GM21381 (cell line): ENCODE measurements at regions not wholly inside any gene's neighbourhood (a gene's known extent, or its start where the extent isn't known, plus 50 kb on each side); places are given as distances from the start of the nearest gene placed in this dataset.
"Not testable (repeated sequence)": the region's sequence is repeated elsewhere in the genome, so short reads cannot be mapped to it uniquely, and the experiment has no call there.

Source experiments
- ATAC-seq: cut with Tn5 transposase; IDR thresholded peaks from one replicate; pipeline ENCODE4 v1.9.1; 2021; ENCODE audit warnings: mild to moderate bottlenecking, moderate library complexity; ENCODE audit not compliant: unreplicated experiment

DNA sequence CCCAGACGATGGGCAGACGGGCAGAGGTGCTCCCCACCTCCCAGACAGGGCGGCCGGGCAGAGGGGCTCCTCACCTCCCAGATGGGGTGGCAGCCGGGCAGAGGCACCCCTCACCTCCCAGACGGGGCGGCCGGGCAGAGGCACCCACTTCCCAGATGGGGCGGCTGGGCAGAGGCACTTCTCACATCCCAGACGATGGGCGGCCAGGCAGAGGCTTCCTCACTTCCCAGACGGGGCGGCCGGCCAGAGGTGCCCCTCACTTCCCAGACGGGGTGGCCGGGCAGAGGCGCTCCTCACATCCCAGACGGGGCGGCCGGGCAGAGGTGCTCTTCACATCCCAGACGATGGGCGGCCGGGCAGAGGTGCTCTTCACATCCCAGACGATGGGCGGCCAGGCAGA lies 96.6 kb downstream of the ABCC12 start:
- not testable (repeated sequence) for ATAC-seq

DNA sequence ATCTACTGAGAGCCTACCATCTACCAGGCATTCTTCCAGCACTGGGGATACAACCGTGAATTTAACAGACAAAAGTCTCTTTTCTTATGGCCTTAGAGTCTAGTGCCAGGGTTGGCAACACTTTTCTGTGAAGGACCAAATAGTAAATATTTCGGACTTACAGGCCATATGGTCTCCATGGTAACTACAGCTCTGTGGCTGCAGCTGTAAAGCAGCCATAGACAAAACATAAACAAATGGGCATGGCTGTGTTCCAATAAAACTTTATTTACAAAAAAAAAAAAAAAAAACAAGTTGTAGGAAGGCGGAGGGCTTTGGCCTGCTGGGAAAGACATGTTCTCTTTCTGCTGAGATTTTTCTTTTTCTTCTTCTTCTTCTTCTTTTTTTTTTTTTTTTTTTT lies 98.7 kb downstream of the ABCC12 start:
- no peak for ATAC-seq

DNA sequence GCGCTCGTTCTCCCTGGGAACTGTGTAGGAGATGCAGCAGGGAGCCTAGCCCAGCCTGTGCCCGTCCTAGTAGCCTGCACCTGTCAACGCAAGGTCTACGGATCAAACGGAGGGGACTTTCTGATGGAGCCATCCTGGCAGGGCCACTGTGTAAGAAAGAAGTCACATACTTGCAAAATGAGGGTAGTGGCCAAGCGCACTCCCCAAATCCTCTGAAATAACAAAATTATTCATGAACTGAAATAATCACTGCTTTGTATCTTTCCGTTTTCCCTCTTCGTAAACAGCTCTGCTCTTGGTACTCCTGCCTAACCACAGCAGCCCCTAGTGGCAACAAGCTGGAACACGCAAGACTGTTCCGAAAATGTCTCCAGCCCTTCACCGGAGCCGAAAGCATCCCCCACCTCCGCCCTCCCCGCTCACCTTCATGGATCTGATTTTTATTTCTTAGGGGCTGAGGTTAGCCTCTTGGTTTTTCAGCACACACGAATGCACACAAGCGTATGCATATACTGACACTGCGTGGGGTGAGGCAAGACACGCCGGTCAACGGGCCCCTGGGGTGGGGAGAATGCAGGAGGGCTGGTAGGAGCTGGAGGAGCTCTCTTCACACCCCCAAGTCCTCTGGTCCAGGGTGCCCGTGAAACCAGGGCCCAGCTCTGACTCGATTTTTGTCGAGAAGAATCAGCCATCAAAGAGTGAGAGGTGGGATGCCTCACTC lies 100.8 kb downstream of the ABCC12 start:
- peak; percentile 60 for ATAC-seq

DNA sequence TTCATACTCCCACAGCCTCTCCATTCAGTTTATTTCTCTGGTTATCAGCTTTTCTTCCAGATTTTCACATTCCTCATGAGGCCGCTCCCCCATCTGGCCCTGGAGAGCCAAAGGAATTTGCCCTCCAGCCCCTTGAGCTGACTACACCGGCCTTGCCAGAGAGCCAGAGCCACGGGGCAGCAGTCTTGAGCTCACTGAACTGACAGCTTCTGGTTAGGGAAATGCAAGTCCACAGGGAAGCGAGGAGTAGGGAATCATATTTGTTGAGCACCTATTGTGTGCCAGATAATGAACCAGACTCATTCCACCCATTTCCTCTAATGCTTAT lies 102.4 kb downstream of the ABCC12 start:
- no peak for ATAC-seq

DNA sequence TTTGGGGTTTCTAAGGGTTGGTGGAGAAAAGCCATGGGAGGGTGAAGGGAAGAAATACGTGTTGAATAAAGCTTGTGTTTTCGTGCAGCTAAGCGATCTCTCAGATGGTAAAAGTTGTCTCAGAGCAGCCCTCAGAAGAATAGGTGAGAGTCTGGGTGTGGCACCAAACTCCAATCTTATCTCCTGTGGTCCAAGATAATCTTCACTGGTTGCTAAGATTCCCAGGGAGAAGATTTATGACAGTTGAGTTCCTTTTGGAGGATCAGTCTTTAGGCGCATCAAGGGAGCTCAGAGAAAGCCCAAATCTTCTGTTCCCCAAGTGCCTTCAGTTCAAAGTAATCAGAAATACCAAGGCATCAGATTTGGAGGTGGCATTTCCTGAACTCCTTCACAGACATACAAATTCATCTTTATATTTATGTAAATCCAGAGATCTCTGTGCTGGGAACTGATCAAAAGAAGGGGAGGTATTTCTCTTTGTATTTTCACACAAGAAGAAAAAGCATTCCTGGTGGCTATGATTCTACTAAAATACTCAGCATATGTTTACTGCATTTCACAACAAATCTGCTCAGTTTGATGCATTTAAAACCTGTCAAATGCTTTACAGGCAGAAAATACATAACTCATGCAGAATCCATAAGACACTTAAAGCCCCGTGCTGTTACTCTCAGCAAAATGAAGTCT lies 102.9 kb downstream of the ABCC12 start:
- no peak for ATAC-seq

DNA sequence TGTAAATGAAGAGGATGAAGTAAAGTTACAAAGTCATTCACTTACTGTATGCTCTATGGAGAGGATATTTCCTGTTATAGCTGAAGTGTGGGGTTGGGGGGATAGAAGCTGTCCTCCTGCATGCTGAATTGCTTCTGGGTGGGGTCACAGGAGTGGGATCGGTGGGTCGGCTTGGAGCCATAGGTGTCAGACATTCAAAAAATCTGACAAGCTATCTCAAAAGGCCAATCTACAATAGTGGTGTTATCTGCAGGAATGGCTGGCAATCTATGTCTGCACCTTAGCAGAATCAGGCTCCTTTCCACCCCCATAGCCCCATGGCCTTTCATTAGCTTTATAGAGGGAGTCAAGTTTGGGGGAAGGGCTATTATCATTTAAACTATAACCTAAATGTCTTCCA lies 104.9 kb downstream of the ABCC12 start:
- no peak for ATAC-seq

DNA sequence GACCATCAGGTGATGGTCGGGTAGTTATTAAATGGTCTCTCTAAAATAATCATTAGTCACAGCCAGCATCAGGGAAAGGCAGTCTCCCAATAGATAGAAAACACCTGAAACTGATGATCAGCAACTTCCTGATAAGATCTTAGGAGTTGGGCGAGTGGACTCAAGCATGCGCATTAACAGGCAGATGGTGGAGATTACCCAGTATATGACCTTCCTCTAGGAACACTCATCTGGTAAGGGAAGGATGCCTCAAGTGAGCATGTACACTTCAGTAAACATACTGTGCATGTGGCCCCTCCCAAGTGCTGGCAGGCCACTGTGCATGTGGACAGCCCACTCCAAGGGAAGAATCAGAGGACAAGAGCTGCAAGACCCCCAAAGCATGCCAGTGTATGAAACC lies 105.9 kb downstream of the ABCC12 start:
- ATAC-seq = no peak

DNA sequence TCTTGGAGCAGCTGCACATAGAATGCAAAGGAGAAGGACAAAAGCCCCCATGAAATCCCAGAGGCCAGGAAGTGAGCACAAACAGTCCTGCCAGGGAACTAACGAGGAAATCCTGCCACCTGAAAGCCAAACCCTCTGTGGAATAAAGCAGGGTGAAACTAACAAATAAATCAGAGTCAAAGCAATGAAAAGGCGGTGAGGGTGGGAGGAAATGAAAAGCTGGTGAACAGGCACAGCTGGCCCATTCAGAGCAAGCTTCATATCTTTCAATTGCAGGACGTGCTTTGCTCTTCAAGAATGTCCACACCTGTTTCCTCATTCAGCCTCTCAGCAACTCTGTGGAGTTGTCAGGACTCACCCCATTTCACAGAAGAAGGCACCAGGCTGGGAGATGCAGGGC lies 108.1 kb downstream of the ABCC12 start:
- no peak for ATAC-seq

DNA sequence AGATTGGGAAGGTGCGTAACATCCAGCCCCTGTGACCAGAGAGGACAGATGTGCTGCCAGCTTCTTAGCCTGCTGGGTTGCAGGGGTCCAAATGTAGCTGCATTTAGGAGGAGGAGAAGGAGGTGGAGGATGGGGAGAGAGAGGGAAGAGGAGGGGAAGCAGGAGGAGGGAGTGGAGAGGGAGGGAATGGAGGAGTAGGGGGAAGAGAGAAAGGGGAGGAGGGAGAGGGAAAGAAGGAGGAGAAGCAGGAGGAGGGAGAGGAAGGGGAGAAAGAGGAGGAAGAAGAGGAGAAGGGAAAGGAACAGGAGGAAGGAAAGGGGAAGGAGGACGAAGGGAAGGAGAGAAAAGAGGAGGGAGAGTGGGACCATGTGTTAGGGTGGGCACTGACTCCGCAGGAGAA lies 108.6 kb downstream of the ABCC12 start:
- no peak for ATAC-seq

DNA sequence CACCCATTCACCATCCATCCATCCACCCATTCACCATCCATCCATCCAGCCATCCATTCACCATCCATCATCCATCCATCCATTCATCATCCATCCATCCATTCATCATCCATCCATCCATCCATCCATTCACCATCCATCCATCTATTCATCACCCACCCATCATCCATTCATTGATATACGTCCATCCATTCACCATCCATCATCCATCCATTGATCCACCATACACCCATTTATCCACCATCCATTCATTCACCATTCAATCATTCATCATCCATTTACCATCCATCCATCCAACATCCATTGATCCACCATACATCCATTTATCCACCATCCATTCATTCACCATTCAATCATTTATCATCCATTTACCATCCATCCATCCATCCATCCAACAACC lies 111.7 kb downstream of the ABCC12 start:
- ATAC-seq = no peak

DNA sequence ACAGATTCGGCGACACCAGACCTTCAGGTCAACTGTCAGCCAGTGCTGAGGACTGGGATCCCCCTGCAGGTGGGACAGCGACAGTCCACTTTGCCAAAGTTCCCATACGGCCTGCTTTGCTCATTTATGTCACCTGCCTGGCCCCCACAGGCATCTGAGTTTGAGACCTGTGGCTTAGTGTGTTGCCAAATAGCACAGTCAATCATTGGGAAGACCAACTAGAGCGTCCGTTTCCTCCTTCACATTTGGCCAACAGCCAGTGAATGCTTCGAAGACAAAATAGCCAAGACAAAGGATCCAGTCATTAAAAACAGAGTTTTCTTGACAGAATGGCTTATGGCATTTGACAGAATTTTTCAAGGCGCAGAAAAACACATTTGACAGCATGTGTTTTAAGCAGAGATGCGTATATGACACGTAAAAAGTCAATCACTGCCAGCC lies 113.8 kb downstream of the ABCC12 start:
- no peak for ATAC-seq

DNA sequence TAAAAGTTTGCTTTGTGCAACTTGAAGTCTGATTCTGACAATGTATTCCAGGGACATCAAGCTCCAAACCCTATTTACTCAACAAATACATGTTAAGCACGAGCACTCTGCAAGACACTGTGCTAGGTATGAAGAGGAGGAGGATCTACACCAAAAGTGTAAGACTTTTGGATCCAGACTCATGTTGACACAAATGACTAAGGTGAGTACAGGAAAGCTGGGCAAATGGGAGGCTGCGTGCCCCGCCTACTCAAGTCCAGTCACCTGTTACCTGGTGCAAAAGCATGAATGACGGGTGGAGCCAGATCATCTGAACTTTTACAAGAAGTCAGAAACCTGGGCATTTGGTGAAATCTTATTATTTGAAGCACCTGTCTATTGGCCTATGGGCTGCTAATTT lies 120.7 kb downstream of the ABCC12 start:
- ATAC-seq = no peak

DNA sequence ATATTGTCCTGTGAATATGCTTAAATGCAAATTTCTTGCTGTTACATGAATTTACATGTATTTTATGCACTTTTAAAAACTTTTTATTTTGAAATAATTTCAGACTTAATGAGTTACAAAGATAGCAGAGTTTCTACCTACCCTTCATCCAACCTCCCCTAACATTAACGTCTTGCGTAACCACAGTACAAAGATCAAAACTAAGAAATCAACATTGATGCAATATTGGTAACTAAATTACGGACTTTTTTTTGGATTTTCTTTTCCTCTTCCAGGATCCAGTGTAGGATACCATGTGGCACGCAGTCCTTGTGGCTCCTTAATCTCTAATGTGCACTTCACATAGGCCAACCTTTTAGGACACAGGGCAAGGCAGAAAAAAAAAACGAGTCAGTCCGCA lies 124.9 kb downstream of the ABCC12 start:
- no peak for ATAC-seq

DNA sequence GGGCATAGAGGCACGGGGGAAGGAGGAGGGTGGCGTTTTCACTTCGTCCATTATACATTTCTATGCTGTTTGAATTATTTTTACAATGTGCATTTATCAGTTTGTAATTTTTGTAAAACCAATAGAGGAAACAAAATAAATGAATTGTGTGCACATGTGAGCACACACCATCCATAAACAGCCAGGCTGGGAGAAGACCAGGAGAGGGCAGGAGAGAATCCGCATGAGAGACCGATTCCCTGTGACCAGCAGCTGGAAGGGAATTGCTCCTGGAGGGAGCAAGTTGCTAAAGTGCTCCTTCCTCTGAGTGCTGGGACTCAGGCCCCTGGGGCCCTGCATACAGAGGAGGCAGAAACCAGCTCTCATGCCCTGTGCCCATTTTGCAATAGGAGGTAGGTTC lies 126.0 kb downstream of the ABCC12 start:
- ATAC-seq = no peak

DNA sequence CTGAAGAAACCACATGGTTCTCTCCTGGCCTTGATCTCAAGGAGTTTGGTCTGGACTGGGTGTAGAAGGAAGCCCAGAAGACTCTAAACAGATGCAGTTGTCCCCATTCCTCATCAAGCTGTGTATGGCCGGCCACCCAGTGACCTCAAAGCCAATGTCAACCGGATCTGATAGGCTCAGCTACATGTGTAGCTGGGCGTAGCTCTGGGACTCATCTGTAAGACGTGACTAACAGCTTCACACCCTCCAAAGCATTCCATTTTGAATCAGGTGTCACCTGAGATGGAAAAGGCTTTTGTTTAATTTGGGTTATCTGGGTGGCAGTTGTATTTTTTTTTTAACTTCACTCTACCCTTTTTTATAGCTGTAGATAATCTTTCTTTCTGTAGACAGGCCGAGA lies 130.4 kb downstream of the ABCC12 start:
- no peak for ATAC-seq

DNA sequence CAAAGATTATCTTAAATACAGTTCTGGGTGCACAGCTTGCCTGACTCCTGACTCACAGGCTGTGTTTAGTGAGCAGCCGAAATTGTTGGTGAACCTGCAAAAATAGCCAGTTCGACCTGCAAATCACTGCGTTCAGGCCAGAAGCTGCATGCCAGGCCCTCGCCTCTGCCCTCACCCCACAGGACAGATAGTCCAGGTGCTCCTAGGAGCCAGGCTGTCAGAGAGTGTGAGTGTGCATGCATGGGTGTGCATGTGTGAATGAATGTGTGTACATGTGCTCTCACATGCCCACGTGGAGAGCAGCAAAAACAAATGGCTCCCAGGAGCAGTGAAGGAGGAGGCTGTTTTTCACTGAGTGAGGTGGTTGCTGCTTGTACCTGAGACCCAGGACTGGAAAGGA lies 131.8 kb downstream of the ABCC12 start:
- no peak for ATAC-seq

DNA sequence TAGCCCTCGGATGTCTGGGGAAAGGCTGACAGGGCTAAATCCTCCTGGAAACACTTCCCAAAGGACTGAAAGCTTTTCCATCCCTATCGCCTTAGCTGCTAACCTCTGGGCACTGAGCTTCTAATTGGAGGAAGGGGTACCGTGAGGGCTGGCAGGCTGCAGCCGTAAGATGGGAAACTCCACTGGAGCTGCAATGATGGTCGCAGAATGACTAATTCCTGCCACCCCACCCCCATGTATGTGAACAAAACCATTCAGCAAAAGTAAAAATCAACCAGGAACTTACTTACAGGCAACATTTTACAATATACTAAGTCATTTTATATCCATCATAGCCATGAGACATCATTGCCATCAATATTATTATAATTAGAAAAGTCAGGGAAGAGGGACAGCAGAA lies 133.3 kb downstream of the ABCC12 start:
- no peak for ATAC-seq

DNA sequence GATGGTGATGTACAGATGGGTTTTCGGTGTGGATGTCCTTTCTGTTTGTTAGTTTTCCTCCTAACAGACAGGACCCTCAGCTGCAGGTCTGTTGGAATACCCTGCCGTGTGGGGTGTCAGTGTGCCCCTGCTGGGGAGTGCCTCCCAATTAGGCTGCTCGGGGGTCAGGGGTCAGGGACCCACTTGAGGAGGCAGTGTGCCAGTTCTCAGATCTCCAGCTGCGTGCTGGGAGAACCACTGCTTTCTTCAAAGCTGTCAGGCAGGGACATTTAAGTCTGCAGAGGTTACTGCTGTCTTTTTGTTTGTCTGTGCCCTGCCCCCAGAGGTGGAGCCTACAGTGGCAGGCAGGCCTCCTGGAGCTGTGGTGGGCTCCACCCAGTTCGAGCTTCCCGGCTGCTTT lies 135.2 kb downstream of the ABCC12 start:
- not testable (repeated sequence) for ATAC-seq

DNA sequence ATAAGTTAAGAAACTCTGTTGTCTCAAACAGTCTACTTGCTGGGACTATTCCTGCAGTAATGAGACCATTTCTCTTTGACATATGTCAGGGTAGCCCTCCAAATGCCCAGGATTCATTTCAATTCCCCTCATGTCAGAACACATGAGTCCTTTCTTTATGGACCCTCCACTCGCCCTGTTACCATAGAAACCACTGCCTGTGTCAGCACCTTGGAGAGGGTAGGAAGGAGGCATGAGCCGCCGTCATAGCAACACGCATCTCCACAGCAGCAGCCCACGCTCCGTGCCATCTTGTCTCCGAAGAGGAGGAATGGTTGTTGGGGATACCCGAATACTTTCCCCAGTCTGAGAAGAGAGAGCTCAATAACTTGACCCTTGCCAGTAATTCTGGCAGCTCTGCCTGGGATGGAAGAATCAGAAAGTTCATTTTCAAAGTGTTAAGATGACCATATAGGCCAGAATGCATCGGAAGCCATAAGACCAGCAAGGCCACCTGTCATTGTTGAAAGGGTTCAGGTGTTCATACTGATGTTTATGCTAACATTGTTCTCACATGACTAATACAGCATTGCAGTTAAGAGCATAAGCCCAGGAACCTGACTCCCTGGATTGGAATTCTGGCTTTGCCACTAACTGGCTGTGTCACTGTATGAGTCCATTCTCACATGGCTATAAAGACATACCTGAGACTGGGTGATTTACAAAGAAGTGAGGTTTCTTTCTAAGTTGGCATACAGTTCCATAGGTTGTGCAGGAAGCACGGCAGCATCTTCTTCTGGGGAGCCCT lies 141.3 kb downstream of the ABCC12 start:
- ATAC-seq = no peak

DNA sequence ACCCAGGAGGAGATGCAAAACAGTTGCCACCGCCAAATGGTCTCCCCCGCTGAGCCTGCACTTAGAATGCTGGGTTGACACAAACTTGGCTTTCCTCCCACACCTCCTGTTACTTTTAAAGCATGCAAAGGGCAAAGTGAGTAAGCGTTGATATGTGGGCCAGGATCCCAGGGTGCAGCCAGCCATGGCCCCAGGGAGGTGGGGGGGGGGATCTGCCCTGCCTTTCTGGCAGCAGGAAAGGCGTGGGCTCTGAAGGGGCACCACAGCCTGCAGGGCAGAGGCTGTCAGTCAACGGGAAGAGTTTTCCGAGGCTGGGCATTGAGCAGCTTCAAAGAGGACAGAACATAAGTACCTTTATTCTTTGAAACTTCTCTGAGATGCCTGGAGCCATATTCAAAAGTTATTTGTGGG lies 142.3 kb downstream of the ABCC12 start:
- no peak for ATAC-seq

DNA sequence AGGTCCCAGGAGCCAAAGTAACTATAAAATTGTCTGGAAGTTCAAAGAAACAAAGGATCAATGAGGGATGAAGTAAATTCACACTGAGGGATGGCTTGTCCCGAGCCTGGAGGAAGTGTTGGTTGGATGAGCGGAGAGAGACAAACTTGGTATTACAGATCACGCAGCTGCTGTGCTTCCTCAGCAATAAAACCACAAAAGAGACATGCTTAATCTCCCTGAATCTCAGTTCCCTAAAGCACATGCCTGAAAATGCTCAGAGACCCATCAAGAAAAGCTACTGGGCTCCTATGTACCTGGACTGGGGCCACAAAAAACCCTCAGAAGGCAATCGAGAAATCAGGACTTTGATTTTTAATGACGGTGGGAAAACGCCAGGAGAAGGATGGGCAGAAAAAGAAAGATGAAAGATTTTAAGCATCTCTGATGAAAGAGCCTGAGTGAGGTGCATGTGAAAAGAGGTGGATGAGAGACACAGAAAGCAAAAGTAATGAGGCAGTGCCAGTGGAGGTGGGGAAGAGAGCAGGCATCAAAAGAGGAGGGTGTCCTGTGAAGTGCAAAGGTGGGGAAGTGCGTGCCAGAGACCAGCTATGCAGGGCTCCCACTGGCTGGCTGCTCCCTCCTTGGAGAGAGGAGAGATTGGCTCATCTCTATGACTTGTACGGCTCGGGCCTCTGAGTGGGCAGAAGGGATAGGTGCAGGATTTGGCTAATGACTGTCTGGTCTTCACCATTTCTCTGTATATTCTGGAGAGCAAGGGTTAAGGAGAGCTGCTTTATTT lies 143.7 kb downstream of the ABCC12 start:
- no peak for ATAC-seq
